ENCODE measurements at regions not wholly inside any gene's neighbourhood (a gene's known extent, or its start where the extent isn't known, plus 50 kb on each side); places are given as distances from the start of the nearest gene placed in this dataset.

DNA sequence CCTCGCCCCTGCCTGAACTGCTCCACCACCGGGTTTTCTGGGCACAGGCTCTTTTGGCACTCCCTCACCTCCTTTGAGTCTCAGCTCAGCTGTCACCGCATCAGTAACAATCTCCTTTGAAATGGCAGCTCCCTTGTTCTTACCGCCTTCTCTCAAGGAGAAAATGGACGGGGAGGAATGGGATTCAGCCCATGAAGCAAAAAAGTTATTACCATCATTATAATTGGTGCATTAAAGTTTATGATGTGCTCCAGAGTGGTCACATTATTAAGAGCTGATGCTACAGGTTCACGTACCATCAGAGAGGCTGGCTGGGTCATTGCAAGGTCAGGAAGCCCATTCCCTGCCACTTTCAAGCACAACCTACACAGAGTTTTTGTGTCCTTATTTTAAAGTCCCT lies 344.7 kb downstream of the AGTPBP1 start:
- WGBS, 2 experiments (ENCODE audit: extremely low coverage in 2 of 2, insufficient read length in 1 of 2): 33% methylated on average over 2 of the region's 6 CpGs; no CpG with 5 or more reads in 1 of the 2 experiments
- dilution Hi-C loops (cut with HindIII; ENCODE audit: low sequenced_read_pairs, unreplicated experiment) (no loop called here), in situ Hi-C loops (cut with MboI; ENCODE audit: low sequenced_read_pairs) (no loop called here), intact Hi-C loops (cut with micrococcal nuclease) (no loop called here)
- Histone ChIP-seq H3K9me1 (ENCODE audit: insufficient read depth, low read length) (no peaks in the 10 kb centered on the region), H2AK5ac (ENCODE audit: low read depth, low read length) (no peak overlapping the region), H3K4me1 (ENCODE audit: control insufficient read depth, insufficient read depth, low read length) (no peaks in the 10 kb centered on the region), H4K20me1 (ENCODE audit: insufficient read depth, low read length) (no peaks in the 10 kb centered on the region), H3K4me3 (ENCODE audit: insufficient read depth, low read depth, low read length) (no peak overlapping the region), H2AK9ac (replicated peaks; ENCODE audit: low read depth, low read length, poor library complexity) (no peak overlapping the region), H3K4ac (ENCODE audit: low read depth, low read length) (no peak overlapping the region), H2BK15ac (ENCODE audit: low read depth, low read length) (no peak overlapping the region), H4K91ac (ENCODE audit: insufficient read depth, low read depth, low read length) (no peak overlapping the region), H3K18ac (ENCODE audit: low read depth, low read length) (no peak overlapping the region), H3K27me3 (ENCODE audit: control insufficient read depth, insufficient read depth, low read length) (no peaks in the 10 kb centered on the region), H2BK120ac (ENCODE audit: low read depth, low read length) (no peak overlapping the region), H4K8ac (ENCODE audit: low read depth in 2 of 2, low read length in 2 of 2) (no peak overlapping the region), H2AFZ (replicated peaks; ENCODE audit: low read length, poor library complexity) (no peak overlapping the region), H3K27ac (ENCODE audit: insufficient read depth, low read length) (no peak overlapping the region), H3K56ac (ENCODE audit: extremely low read depth, insufficient read depth, low read length) (no peak overlapping the region), H3K9me3 (ENCODE audit: control insufficient read depth, insufficient read depth, low read length) (peaks cover 19% of the 10 kb centered on the region), H3K9ac (ENCODE audit: low read depth, low read length) (no peak overlapping the region), H2BK20ac (ENCODE audit: low read depth, low read length) (no peak overlapping the region), H3K79me1 (ENCODE audit: low read depth in 1 of 2, low read length in 2 of 2) (no peaks in the 10 kb centered on the region), H3K4me2 (ENCODE audit: low read depth, low read length) (no peak overlapping the region), H3K23ac (ENCODE audit: low read depth, low read length) (no peak overlapping the region), H3K14ac (replicated peaks; ENCODE audit: low read depth, low read length) (no peak overlapping the region), H2BK5ac (ENCODE audit: low read depth, low read length, poor library complexity, severe bottlenecking) (no peak overlapping the region), H3K36me3 (ENCODE audit: control insufficient read depth, insufficient read depth, low read length) (no peaks in the 10 kb centered on the region), H4K5ac (ENCODE audit: low read depth, low read length) (no peak overlapping the region)
- BruUV-seq (replicated peaks): no TSS peak
- ATAC-seq (ENCODE audit: low read depth) (no peak), DNase-seq (no peak)
- CTCF ChIA-PET: no interaction called here
- TF ChIP-seq MXI1 (IDR thresholded peaks at IDR 0.05; ENCODE audit: borderline replicate concordance, low read depth, low read length) (no peak), NFE2L2 (IDR thresholded peaks at IDR 0.05; ENCODE audit: low read depth, low read length) (no peak), RFX5 (IDR thresholded peaks at IDR 0.05; ENCODE audit: low read depth, low read length) (no peak), FOS (IDR thresholded peaks at IDR 0.05; ENCODE audit: low read depth, low read length) (no peak), CEBPB (IDR thresholded peaks at IDR 0.05; ENCODE audit: low read depth, low read length) (no peak), POLR2A (IDR thresholded peaks at IDR 0.05; ENCODE audit: low read depth, low read length) (no peak), MAFK (IDR thresholded peaks at IDR 0.05; ENCODE audit: low read depth, low read length) (no peak), RAD21 (IDR thresholded peaks at IDR 0.05; ENCODE audit: low read length) (no peak), CHD1 (IDR thresholded peaks at IDR 0.05; ENCODE audit: low read depth, low read length) (no peak)
- TF ChIP-seq, protein P1, sequence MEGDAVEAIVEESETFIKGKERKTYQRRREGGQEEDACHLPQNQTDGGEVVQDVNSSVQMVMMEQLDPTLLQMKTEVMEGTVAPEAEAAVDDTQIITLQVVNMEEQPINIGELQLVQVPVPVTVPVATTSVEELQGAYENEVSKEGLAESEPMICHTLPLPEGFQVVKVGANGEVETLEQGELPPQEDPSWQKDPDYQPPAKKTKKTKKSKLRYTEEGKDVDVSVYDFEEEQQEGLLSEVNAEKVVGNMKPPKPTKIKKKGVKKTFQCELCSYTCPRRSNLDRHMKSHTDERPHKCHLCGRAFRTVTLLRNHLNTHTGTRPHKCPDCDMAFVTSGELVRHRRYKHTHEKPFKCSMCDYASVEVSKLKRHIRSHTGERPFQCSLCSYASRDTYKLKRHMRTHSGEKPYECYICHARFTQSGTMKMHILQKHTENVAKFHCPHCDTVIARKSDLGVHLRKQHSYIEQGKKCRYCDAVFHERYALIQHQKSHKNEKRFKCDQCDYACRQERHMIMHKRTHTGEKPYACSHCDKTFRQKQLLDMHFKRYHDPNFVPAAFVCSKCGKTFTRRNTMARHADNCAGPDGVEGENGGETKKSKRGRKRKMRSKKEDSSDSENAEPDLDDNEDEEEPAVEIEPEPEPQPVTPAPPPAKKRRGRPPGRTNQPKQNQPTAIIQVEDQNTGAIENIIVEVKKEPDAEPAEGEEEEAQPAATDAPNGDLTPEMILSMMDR (conservative IDR thresholded peaks at IDR 0.05; ENCODE audit: low read depth, low read length): no peak
- TF ChIP-seq, protein P2, sequence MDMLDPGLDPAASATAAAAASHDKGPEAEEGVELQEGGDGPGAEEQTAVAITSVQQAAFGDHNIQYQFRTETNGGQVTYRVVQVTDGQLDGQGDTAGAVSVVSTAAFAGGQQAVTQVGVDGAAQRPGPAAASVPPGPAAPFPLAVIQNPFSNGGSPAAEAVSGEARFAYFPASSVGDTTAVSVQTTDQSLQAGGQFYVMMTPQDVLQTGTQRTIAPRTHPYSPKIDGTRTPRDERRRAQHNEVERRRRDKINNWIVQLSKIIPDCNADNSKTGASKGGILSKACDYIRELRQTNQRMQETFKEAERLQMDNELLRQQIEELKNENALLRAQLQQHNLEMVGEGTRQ (IDR thresholded peaks at IDR 0.05; ENCODE audit: low read depth, low read length): no peak
- POLR2A ChIA-PET (ENCODE audit: unreplicated experiment): no interaction called here
